ENCODE measurements at regions not wholly inside any gene's neighbourhood (a gene's known extent, or its start where the extent isn't known, plus 50 kb on each side); places are given as distances from the start of the nearest gene placed in this dataset.

- peaks cover 28% of the 10 kb centered on the region for H3K27me3 ChIP-seq (ENCODE audit: insufficient read depth, low read length)
- no peaks in the 10 kb centered on the region for H3K9me3 ChIP-seq (ENCODE audit: low read depth, low read length)
- H3K4me3 ChIP-seq (ENCODE audit: insufficient read depth, low read length), result no peak overlapping the region
- H3K36me3 ChIP-seq (ENCODE audit: insufficient read depth, low read length), result no peaks in the 10 kb centered on the region
- H3K4me2 ChIP-seq (ENCODE audit: insufficient read depth, low read length), result no peak overlapping the region
- H3K27ac ChIP-seq (ENCODE audit: low read depth, low read length), result no peak overlapping the region
- H4K20me1 ChIP-seq (ENCODE audit: insufficient read depth, low read length), result no peaks in the 10 kb centered on the region
- no peaks in the 10 kb centered on the region for H3K79me2 ChIP-seq (ENCODE audit: insufficient read depth, low read length)
- H3K4me1 ChIP-seq (ENCODE audit: insufficient read depth, low read length), result peaks cover 3% of the 10 kb centered on the region
- DNase-seq (ENCODE audit: insufficient read length, low spot score, missing footprints), result peak; percentile 36
- no peak overlapping the region for H2AFZ ChIP-seq (ENCODE audit: low read length)
- TF ChIP-seq, protein P1, sequence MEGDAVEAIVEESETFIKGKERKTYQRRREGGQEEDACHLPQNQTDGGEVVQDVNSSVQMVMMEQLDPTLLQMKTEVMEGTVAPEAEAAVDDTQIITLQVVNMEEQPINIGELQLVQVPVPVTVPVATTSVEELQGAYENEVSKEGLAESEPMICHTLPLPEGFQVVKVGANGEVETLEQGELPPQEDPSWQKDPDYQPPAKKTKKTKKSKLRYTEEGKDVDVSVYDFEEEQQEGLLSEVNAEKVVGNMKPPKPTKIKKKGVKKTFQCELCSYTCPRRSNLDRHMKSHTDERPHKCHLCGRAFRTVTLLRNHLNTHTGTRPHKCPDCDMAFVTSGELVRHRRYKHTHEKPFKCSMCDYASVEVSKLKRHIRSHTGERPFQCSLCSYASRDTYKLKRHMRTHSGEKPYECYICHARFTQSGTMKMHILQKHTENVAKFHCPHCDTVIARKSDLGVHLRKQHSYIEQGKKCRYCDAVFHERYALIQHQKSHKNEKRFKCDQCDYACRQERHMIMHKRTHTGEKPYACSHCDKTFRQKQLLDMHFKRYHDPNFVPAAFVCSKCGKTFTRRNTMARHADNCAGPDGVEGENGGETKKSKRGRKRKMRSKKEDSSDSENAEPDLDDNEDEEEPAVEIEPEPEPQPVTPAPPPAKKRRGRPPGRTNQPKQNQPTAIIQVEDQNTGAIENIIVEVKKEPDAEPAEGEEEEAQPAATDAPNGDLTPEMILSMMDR (IDR thresholded peaks at IDR 0.05; ENCODE audit: extremely low read depth, low read depth, low read length), result no peak
Measured at GRCh38 chr13:111034811-111035210, 80.3 kb upstream of the ARHGEF7 start.

- DNase-seq (ENCODE audit: insufficient read length, low spot score, missing footprints), result no peak
- Histone ChIP-seq H3K4me2 (ENCODE audit: insufficient read depth, low read length) (no peak overlapping the region), H3K36me3 (ENCODE audit: insufficient read depth, low read length) (no peaks in the 10 kb centered on the region), H4K20me1 (ENCODE audit: insufficient read depth, low read length) (no peaks in the 10 kb centered on the region), H3K9me3 (ENCODE audit: low read depth, low read length) (no peaks in the 10 kb centered on the region), H3K27me3 (ENCODE audit: insufficient read depth, low read length) (peaks cover 20% of the 10 kb centered on the region), H2AFZ (ENCODE audit: low read length) (no peak overlapping the region), H3K4me3 (ENCODE audit: insufficient read depth, low read length) (no peak overlapping the region), H3K27ac (ENCODE audit: low read depth, low read length) (no peak overlapping the region), H3K79me2 (ENCODE audit: insufficient read depth, low read length) (no peaks in the 10 kb centered on the region), H3K4me1 (ENCODE audit: insufficient read depth, low read length) (peaks cover 3% of the 10 kb centered on the region)
- TF ChIP-seq, protein P1 (IDR thresholded peaks at IDR 0.05; ENCODE audit: extremely low read depth, low read depth, low read length), result no peak
Measured at GRCh38 chr13:111033172-111034130, 81.7 kb upstream of the ARHGEF7 start.

DNA sequence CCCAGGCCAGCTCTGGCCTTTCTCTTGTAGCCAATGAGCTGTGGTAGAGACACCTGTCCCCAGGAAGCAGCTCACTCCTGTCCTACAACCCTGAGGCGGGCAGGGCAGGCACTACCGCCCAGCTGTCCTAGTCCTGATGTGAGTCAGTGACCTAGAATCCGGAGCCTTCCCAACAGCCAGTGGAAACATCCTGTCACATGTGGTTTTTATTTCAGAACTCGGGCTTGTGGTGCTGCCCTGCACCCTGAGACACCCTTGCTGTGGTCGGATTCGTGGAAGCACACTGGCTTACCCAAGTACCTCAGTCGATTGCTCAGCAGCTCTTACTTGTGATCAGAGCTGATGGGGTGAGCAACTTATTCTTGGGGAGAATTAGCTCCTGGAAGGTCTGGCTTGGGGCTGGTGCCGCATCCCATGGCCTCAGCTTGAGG lies 83.6 kb upstream of the ARHGEF7 start:
- H3K4me3 ChIP-seq (ENCODE audit: insufficient read depth, low read length), result no peak overlapping the region
- peak overlapping the region; percentile 62 for H2AFZ ChIP-seq (ENCODE audit: low read length)
- peak; percentile 94 for DNase-seq (ENCODE audit: insufficient read length, low spot score, missing footprints)
- TF ChIP-seq, protein P1 (IDR thresholded peaks at IDR 0.05; ENCODE audit: extremely low read depth, low read depth, low read length), result no peak
- H3K27me3 ChIP-seq (ENCODE audit: insufficient read depth, low read length), result peaks cover 8% of the 10 kb centered on the region
- H3K36me3 ChIP-seq (ENCODE audit: insufficient read depth, low read length), result no peaks in the 10 kb centered on the region
- peaks cover 3% of the 10 kb centered on the region for H3K4me1 ChIP-seq (ENCODE audit: insufficient read depth, low read length)
- H3K4me2 ChIP-seq (ENCODE audit: insufficient read depth, low read length), result no peak overlapping the region
- no peak overlapping the region for H3K27ac ChIP-seq (ENCODE audit: low read depth, low read length)
- H3K79me2 ChIP-seq (ENCODE audit: insufficient read depth, low read length), result no peaks in the 10 kb centered on the region
- H3K9me3 ChIP-seq (ENCODE audit: low read depth, low read length), result no peaks in the 10 kb centered on the region
- no peaks in the 10 kb centered on the region for H4K20me1 ChIP-seq (ENCODE audit: insufficient read depth, low read length)

- Histone ChIP-seq H3K79me2 (ENCODE audit: insufficient read depth, low read length) (no peaks in the 10 kb centered on the region), H2AFZ (ENCODE audit: low read length) (no peak overlapping the region), H3K27ac (ENCODE audit: low read depth, low read length) (no peak overlapping the region), H4K20me1 (ENCODE audit: insufficient read depth, low read length) (no peaks in the 10 kb centered on the region), H3K27me3 (ENCODE audit: insufficient read depth, low read length) (no peaks in the 10 kb centered on the region), H3K4me3 (ENCODE audit: insufficient read depth, low read length) (no peak overlapping the region), H3K4me2 (ENCODE audit: insufficient read depth, low read length) (no peak overlapping the region), H3K9me3 (ENCODE audit: low read depth, low read length) (no peaks in the 10 kb centered on the region), H3K36me3 (ENCODE audit: insufficient read depth, low read length) (no peaks in the 10 kb centered on the region), H3K4me1 (ENCODE audit: insufficient read depth, low read length) (peaks cover 3% of the 10 kb centered on the region)
- no peak for DNase-seq (ENCODE audit: insufficient read length, low spot score, missing footprints)
- TF ChIP-seq, protein P1 (IDR thresholded peaks at IDR 0.05; ENCODE audit: extremely low read depth, low read depth, low read length), result no peak
Measured at GRCh38 chr13:111029957-111030609, 85.0 kb upstream of the ARHGEF7 start.

Data from osteoblast (primary cell).